ENCODE measurements at regions not wholly inside any gene's neighbourhood (a gene's known extent, or its start where the extent isn't known, plus 50 kb on each side); places are given as distances from the start of the nearest gene placed in this dataset.

DNA sequence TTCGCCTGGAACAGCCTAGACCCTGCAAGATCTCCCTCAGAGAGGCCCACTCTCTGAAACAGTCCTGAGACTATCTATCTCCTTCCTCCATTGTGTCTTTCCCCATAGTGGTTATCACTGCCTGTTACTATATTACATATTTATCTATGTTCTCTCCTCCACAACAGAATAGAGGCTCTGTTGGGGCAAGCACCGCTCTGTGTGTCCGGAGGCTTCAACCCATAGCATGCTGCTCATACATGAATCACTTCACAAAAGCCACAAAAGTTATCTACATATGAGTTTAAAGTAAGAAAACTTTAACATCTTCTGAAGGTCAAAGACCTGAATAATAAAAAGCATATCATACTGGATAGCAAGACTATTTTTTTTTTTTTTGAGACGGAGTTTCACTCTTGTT lies 242.1 kb upstream of the HS6ST1 start:
- WGBS (ENCODE audit: low lambda C conversion rate): 49% methylated on average over 4 of the region's 4 CpGs
- no peak for DNase-seq (ENCODE audit: low spot score)
- no peak for ATAC-seq
- no peak for FAIRE-seq
- POLR2A ChIA-PET: no interaction called here
- intact Hi-C loops (cut with micrococcal nuclease; ENCODE audit: unreplicated experiment) (no loop called here), in situ Hi-C loops (cut with HindIII; ENCODE audit: extremely low pct_ligation_motif_present, low pct_unique_long_range_greater_than_20kb) (no loop called here)
- H3K36me3 ChIP-seq (replicated peaks in 1 of 2; ENCODE audit: control insufficient read depth in 1 of 2, insufficient read depth in 2 of 2, low read length in 2 of 2): no peaks in the 10 kb centered on the region
- no TSS peak for BruUV-seq (replicated peaks)
- no peak overlapping the region for H3K4me3 ChIP-seq (replicated peaks in 1 of 3; ENCODE audit: insufficient read depth in 1 of 3, low read depth in 2 of 3, low read length in 3 of 3)
- no peaks in the 10 kb centered on the region for H3K79me2 ChIP-seq (ENCODE audit: insufficient read depth, low read length)
- CTCF ChIA-PET (ENCODE audit: low intra/inter-chr PET ratio, low total read pairs): no interaction called here
- H2AFZ ChIP-seq (ENCODE audit: low read length): no peak overlapping the region
- no peak overlapping the region for H3K4me2 ChIP-seq (ENCODE audit: low read depth, low read length)
- no peaks in the 10 kb centered on the region for H3K9me3 ChIP-seq (ENCODE audit: low read length)
- H3K27ac ChIP-seq (ENCODE audit: extremely low read length, insufficient read depth, low read length): no peak overlapping the region
- H3K9ac ChIP-seq (ENCODE audit: insufficient read depth, low read depth, low read length): no peak overlapping the region
- H4K20me1 ChIP-seq (ENCODE audit: insufficient read depth, low read length): no peaks in the 10 kb centered on the region
- H3K27me3 ChIP-seq (ENCODE audit: control insufficient read depth in 1 of 2, insufficient read depth in 2 of 2, low read length in 2 of 2): peaks cover 0 to 40% of the 10 kb centered on the region in 2 experiments; a peak in 3 of 5 replicates
- no peaks in the 10 kb centered on the region for H3K4me1 ChIP-seq (ENCODE audit: insufficient read depth, low read length)
- TF ChIP-seq, protein P1, sequence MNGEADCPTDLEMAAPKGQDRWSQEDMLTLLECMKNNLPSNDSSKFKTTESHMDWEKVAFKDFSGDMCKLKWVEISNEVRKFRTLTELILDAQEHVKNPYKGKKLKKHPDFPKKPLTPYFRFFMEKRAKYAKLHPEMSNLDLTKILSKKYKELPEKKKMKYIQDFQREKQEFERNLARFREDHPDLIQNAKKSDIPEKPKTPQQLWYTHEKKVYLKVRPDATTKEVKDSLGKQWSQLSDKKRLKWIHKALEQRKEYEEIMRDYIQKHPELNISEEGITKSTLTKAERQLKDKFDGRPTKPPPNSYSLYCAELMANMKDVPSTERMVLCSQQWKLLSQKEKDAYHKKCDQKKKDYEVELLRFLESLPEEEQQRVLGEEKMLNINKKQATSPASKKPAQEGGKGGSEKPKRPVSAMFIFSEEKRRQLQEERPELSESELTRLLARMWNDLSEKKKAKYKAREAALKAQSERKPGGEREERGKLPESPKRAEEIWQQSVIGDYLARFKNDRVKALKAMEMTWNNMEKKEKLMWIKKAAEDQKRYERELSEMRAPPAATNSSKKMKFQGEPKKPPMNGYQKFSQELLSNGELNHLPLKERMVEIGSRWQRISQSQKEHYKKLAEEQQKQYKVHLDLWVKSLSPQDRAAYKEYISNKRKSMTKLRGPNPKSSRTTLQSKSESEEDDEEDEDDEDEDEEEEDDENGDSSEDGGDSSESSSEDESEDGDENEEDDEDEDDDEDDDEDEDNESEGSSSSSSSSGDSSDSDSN (CRISPR knock-in tag; IDR thresholded peaks at IDR 0.05): no peak
- no peak for TF ChIP-seq MAFG (CRISPR knock-in tag; IDR thresholded peaks at IDR 0.05)
- TF ChIP-seq, protein P2, sequence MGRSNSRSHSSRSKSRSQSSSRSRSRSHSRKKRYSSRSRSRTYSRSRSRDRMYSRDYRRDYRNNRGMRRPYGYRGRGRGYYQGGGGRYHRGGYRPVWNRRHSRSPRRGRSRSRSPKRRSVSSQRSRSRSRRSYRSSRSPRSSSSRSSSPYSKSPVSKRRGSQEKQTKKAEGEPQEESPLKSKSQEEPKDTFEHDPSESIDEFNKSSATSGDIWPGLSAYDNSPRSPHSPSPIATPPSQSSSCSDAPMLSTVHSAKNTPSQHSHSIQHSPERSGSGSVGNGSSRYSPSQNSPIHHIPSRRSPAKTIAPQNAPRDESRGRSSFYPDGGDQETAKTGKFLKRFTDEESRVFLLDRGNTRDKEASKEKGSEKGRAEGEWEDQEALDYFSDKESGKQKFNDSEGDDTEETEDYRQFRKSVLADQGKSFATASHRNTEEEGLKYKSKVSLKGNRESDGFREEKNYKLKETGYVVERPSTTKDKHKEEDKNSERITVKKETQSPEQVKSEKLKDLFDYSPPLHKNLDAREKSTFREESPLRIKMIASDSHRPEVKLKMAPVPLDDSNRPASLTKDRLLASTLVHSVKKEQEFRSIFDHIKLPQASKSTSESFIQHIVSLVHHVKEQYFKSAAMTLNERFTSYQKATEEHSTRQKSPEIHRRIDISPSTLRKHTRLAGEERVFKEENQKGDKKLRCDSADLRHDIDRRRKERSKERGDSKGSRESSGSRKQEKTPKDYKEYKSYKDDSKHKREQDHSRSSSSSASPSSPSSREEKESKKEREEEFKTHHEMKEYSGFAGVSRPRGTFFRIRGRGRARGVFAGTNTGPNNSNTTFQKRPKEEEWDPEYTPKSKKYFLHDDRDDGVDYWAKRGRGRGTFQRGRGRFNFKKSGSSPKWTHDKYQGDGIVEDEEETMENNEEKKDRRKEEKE (IDR thresholded peaks at IDR 0.05): no peak
- no peak for TF ChIP-seq ZFX (CRISPR knock-in tag; IDR thresholded peaks at IDR 0.05; ENCODE audit: low read depth)
- TF ChIP-seq SRSF4 (IDR thresholded peaks at IDR 0.05; ENCODE audit: low read depth, low read length, poor library complexity, severe bottlenecking): no peak
- TF ChIP-seq ZNF7 (CRISPR knock-in tag; IDR thresholded peaks at IDR 0.05): no peak
- TF ChIP-seq, protein P3, sequence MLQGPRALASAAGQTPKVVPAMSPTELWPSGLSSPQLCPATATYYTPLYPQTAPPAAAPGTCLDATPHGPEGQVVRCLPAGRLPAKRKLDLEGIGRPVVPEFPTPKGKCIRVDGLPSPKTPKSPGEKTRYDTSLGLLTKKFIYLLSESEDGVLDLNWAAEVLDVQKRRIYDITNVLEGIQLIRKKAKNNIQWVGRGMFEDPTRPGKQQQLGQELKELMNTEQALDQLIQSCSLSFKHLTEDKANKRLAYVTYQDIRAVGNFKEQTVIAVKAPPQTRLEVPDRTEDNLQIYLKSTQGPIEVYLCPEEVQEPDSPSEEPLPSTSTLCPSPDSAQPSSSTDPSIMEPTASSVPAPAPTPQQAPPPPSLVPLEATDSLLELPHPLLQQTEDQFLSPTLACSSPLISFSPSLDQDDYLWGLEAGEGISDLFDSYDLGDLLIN (CRISPR knock-in tag; IDR thresholded peaks at IDR 0.05; ENCODE audit: borderline replicate concordance): no peak
- TF ChIP-seq ZNF556 (CRISPR knock-in tag; IDR thresholded peaks at IDR 0.05; ENCODE audit: borderline replicate concordance): no peak
- no peak for TF ChIP-seq ZNF282 (IDR thresholded peaks at IDR 0.05; ENCODE audit: partially characterized antibody)
- TF ChIP-seq, protein P4, sequence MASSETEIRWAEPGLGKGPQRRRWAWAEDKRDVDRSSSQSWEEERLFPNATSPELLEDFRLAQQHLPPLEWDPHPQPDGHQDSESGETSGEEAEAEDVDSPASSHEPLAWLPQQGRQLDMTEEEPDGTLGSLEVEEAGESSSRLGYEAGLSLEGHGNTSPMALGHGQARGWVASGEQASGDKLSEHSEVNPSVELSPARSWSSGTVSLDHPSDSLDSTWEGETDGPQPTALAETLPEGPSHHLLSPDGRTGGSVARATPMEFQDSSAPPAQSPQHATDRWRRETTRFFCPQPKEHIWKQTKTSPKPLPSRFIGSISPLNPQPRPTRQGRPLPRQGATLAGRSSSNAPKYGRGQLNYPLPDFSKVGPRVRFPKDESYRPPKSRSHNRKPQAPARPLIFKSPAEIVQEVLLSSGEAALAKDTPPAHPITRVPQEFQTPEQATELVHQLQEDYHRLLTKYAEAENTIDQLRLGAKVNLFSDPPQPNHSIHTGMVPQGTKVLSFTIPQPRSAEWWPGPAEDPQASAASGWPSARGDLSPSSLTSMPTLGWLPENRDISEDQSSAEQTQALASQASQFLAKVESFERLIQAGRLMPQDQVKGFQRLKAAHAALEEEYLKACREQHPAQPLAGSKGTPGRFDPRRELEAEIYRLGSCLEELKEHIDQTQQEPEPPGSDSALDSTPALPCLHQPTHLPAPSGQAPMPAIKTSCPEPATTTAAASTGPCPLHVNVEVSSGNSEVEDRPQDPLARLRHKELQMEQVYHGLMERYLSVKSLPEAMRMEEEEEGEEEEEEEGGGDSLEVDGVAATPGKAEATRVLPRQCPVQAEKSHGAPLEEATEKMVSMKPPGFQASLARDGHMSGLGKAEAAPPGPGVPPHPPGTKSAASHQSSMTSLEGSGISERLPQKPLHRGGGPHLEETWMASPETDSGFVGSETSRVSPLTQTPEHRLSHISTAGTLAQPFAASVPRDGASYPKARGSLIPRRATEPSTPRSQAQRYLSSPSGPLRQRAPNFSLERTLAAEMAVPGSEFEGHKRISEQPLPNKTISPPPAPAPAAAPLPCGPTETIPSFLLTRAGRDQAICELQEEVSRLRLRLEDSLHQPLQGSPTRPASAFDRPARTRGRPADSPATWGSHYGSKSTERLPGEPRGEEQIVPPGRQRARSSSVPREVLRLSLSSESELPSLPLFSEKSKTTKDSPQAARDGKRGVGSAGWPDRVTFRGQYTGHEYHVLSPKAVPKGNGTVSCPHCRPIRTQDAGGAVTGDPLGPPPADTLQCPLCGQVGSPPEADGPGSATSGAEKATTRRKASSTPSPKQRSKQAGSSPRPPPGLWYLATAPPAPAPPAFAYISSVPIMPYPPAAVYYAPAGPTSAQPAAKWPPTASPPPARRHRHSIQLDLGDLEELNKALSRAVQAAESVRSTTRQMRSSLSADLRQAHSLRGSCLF (CRISPR knock-in tag; IDR thresholded peaks at IDR 0.05; ENCODE audit: borderline replicate concordance): no peak
- TF ChIP-seq, protein P5, sequence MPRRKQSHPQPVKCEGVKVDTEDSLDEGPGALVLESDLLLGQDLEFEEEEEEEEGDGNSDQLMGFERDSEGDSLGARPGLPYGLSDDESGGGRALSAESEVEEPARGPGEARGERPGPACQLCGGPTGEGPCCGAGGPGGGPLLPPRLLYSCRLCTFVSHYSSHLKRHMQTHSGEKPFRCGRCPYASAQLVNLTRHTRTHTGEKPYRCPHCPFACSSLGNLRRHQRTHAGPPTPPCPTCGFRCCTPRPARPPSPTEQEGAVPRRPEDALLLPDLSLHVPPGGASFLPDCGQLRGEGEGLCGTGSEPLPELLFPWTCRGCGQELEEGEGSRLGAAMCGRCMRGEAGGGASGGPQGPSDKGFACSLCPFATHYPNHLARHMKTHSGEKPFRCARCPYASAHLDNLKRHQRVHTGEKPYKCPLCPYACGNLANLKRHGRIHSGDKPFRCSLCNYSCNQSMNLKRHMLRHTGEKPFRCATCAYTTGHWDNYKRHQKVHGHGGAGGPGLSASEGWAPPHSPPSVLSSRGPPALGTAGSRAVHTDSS (CRISPR knock-in tag; conservative IDR thresholded peaks at IDR 0.05): no peak
